GM12878 (cell line): ENCODE measurements at regions not wholly inside any gene's neighbourhood (a gene's known extent, or its start where the extent isn't known, plus 50 kb on each side); places are given as distances from the start of the nearest gene placed in this dataset.

Experiments
- ATAC-seq: fragments of 200-7000 bp; cut with Tn5 transposase; 3 replicates; pipeline ENCODE4 v1.9.1; 2020; ENCODE audit warnings: mild to moderate bottlenecking, moderate library complexity
- BruUV-seq: library from RNA; stranded (reverse); fragments of 400-500 nt; replicated peaks from 2 replicates; lab custom pipeline; 2021; lab: Mats Ljungman, UMichigan
- CTCF ChIA-PET: fragments of 300-600 bp; sonication (Branson Sonifier 250); formaldehyde crosslinking; extraction: SDS; loops from one replicate; lab custom pipeline; 2021; ENCODE audit warnings: inconsistent platforms; lab: Yijun Ruan, JAX
- POLR2A ChIA-PET: fragments of 350-600 bp; formaldehyde crosslinking; extraction: SDS; loops from one replicate; lab custom pipeline; 2021; ENCODE audit warnings: inconsistent platforms; lab: Charles Lee
- RAD21 ChIA-PET: fragments of 300-600 bp; sonication (Branson Sonifier 250); formaldehyde crosslinking; loops from one replicate; lab custom pipeline; 2023; ENCODE audit warnings: antibody characterized with exemption; ENCODE audit not compliant: unreplicated experiment; lab: Charles Lee
- SMC1A ChIA-PET: fragments of 300-600 bp; sonication (Branson Sonifier 250); formaldehyde crosslinking; loops from one replicate; lab custom pipeline; 2023; ENCODE audit not compliant: unreplicated experiment, uncharacterized antibody; lab: Charles Lee
- DNase-seq: peaks from one replicate; pipeline ENCODE4 v3.0.0-alpha.2; 2011; ENCODE audit warnings: low read depth, low spot score
- FAIRE-seq: peaks from 3 replicates; lab custom pipeline; 2011; peaks lifted over from hg19 to GRCh38; lab: Jason Lieb, UNC
- H2AFZ ChIP-seq: 2 replicates; pipeline ENCODE4 v1.6.0; 2011; ENCODE audit warnings: low read depth, low read length, control low read depth; ENCODE audit not compliant: control insufficient read depth
- H3K27ac ChIP-seq: 2 replicates; pipeline ENCODE4 v1.5.1; 2011; ENCODE audit warnings: control low read depth; ENCODE audit not compliant: control insufficient read depth, insufficient read depth
- H3K27me3 ChIP-seq, 2 experiments: replicated peaks in 1 of 2; 2 replicates each; pipeline versions ENCODE4 v1.6.0 to v1.6.1; 2011; ENCODE audit warnings: low read length in 1 of 2; ENCODE audit not compliant: control insufficient read depth in 2 of 2, insufficient read depth in 2 of 2
- H3K36me3 ChIP-seq, 2 experiments: 2 replicates each; pipeline ENCODE4 v1.5.1; 2011; ENCODE audit warnings: low read length in 1 of 2; ENCODE audit not compliant: control insufficient read depth in 2 of 2, insufficient read depth in 2 of 2
- H3K4me1 ChIP-seq: 2 replicates; pipeline ENCODE4 v1.6.1; 2011; ENCODE audit warnings: mild to moderate bottlenecking, low read length, moderate library complexity, mixed read lengths; ENCODE audit not compliant: control insufficient read depth, insufficient read depth
- H3K4me2 ChIP-seq: 2 replicates; pipeline ENCODE4 v1.6.0; 2011; ENCODE audit warnings: control low read depth; ENCODE audit not compliant: control insufficient read depth, insufficient read depth
- H3K4me3 ChIP-seq: fragments of 200-600 bp; sonication (generic); 2 replicates; pipeline ENCODE4 v1.5.1; 2016
- H3K79me2 ChIP-seq: 2 replicates; pipeline ENCODE4 v1.6.0; 2011; ENCODE audit warnings: low read length; ENCODE audit not compliant: control insufficient read depth, insufficient read depth
- H3K9ac ChIP-seq: 2 replicates; pipeline ENCODE4 v1.8.0; 2011; ENCODE audit warnings: low read length, control low read depth, mixed read lengths; ENCODE audit not compliant: control insufficient read depth, insufficient read depth
- H3K9me3 ChIP-seq: replicated peaks from 3 replicates; pipeline ENCODE4 v1.5.1; 2011; ENCODE audit warnings: mild to moderate bottlenecking, low read length; ENCODE audit not compliant: control insufficient read depth, insufficient read depth
- H4K20me1 ChIP-seq: 2 replicates; pipeline ENCODE4 v1.6.0; 2011; ENCODE audit not compliant: control insufficient read depth, insufficient read depth
- ATF7 ChIP-seq: fragments of 450-650 bp; IDR thresholded peaks from 2 replicates; pipeline ENCODE4 v1.6.1; 2016; ENCODE audit warnings: low read depth, mild to moderate bottlenecking
- CBX5 ChIP-seq: sonication (generic); IDR thresholded peaks from 2 replicates; pipeline ENCODE4 v1.6.1; 2016; ENCODE audit warnings: low read depth, moderate library complexity, mild to moderate bottlenecking, inconsistent platforms
- CHD4 ChIP-seq: fragments of 200-600 bp; sonication (generic); IDR thresholded peaks from 2 replicates; pipeline ENCODE4 v1.6.1; 2016; ENCODE audit warnings: mild to moderate bottlenecking
- EED ChIP-seq: sonication (generic); IDR thresholded peaks from 2 replicates; pipeline ENCODE4 v1.6.1; 2016; ENCODE audit warnings: antibody characterized with exemption, low read depth
- IRF4 ChIP-seq: IDR thresholded peaks from 2 replicates; pipeline ENCODE4 v1.6.1; 2011; ENCODE audit warnings: low read depth, low read length
- KAT2A ChIP-seq: conservative IDR thresholded peaks from 2 replicates; pipeline ENCODE4 v1.6.1; 2011; ENCODE audit warnings: low read depth, low read length; ENCODE audit not compliant: control insufficient read depth
- KDM1A ChIP-seq: fragments of 200-600 bp; sonication (generic); IDR thresholded peaks from 2 replicates; pipeline ENCODE4 v1.6.1; 2016; ENCODE audit warnings: borderline replicate concordance
- LARP7 ChIP-seq: fragments of 450-650 bp; IDR thresholded peaks from 2 replicates; pipeline ENCODE4 v1.6.1; 2017; ENCODE audit warnings: mild to moderate bottlenecking
- POLR2AphosphoS5 ChIP-seq: IDR thresholded peaks from 2 replicates; pipeline ENCODE4 v1.6.1; 2011; ENCODE audit warnings: mild to moderate bottlenecking, low read length, inconsistent platforms
- RCOR1 ChIP-seq: conservative IDR thresholded peaks from 2 replicates; pipeline ENCODE4 v1.6.1; 2012; ENCODE audit warnings: low read depth, low read length, improper control_type of control experiment
- RFX5 ChIP-seq: IDR thresholded peaks from 2 replicates; pipeline ENCODE4 v1.6.1; 2011; ENCODE audit warnings: low read depth, low read length, improper control_type of control experiment
- TCF7 ChIP-seq: IDR thresholded peaks from 2 replicates; pipeline ENCODE4 v1.6.1; 2014; ENCODE audit warnings: antibody characterized with exemption, borderline replicate concordance
- ZNF622 ChIP-seq: fragments of 450-650 bp; IDR thresholded peaks from 2 replicates; pipeline ENCODE4 v1.6.1; 2017; ENCODE audit warnings: mild to moderate bottlenecking, inconsistent platforms
- WGBS: methylation state at CpG from one replicate; pipeline ENCODE4 v1.1.6; 2016; ENCODE audit warnings: low lambda C conversion rate; ENCODE audit not compliant: insufficient replicate concordance, insufficient coverage; ENCODE audit errors: missing lambda C conversion rate; 5-methylcytosine and 5-hydroxymethylcytosine counted together
- in situ Hi-C: fragments of 300-500 bp; cut with MboI; formaldehyde crosslinking; loops from 9 replicates; pipeline ENCODE4 v1.14.3; 2018; ENCODE audit warnings: mixed read lengths
- intact Hi-C: fragments of 100-400 bp; cut with micrococcal nuclease; formaldehyde crosslinking; loops from one replicate; pipeline ENCODE4 v1.14.2; 2022; ENCODE audit not compliant: unreplicated experiment
- TF ChIP-seq, protein P1 (sequence below): fragments of 450-650 bp; formaldehyde crosslinking; IDR thresholded peaks from 2 replicates; pipeline ENCODE4 v1.4.0; 2022; ENCODE audit warnings: mild to moderate bottlenecking, moderate library complexity
- TF ChIP-seq, protein P2 (sequence below): IDR thresholded peaks from 2 replicates; pipeline ENCODE4 v1.6.1; 2012; ENCODE audit warnings: low read depth, low read length, improper control_type of control experiment

DNA sequence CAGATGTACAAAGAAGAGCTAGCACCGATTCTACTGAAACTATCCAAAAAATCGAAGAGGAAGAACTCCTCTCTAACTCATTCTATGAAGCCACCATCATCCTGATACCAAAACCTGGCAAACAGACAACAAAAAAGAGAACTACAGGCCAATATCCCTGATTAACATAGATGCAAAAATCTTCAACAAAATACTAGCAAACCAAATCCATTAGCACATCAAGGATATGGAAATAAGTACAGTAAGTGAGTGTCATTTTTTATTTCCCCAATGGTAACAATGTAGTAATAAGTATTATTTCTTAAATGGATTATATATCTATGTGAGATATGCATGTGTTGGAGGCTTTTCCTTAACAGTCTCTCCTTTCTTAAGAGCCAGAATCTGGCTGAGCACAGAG, 134.5 kb upstream of the SMLR1 start:
- CTCF ChIA-PET: interaction anchor here (1.6 to 2.1 kb wide), 2 partner anchors 67 to 325 kb away, joined by 3 to 6 read pairs; no protein-coding TSS in a partner anchor
- Histone ChIP-seq H2AFZ (no peak overlapping the region), H3K9me3 (no peaks in the 10 kb centered on the region), H3K36me3 (no peaks in the 10 kb centered on the region), H4K20me1 (no peaks in the 10 kb centered on the region), H3K4me1 (no peaks in the 10 kb centered on the region)
- WGBS: 0% methylated on average over 2 of the region's 2 CpGs
- FAIRE-seq: no peak
- TF ChIP-seq IRF4: no peak
- TF ChIP-seq POLR2AphosphoS5: no peak
- no peak for TF ChIP-seq CHD4
- no peak for TF ChIP-seq ZNF622
- TF ChIP-seq, all 136 proteins: peak for 0
- ChIA-PET RAD21 (interaction anchor here (1.4 kb wide), 1 partner anchor 368 kb away, joined by 4 read pairs; no protein-coding TSS in a partner anchor), POLR2A (no interaction called here), SMC1A (interaction anchor here (0.6 to 2.3 kb wide), 4 partner anchors 11 to 362 kb away, joined by 3 to 7 read pairs (median 6); no protein-coding TSS in a partner anchor)
- no peak for ATAC-seq
- intact Hi-C loops (loop anchor here (10.0 kb wide), 1 partner anchor 638 kb away; no protein-coding TSS in a partner anchor), in situ Hi-C loops (no loop called here)
- no TSS peak for BruUV-seq
- no peak for DNase-seq
- no peaks in the 10 kb centered on the region; a peak in 1 of 4 replicates for H3K27me3 ChIP-seq
- H3K79me2 ChIP-seq: no peaks in the 10 kb centered on the region
- H3K4me3 ChIP-seq: no peak overlapping the region
- H3K4me2 ChIP-seq: no peak overlapping the region
- no peak overlapping the region for H3K9ac ChIP-seq
- no peak overlapping the region for H3K27ac ChIP-seq

DNA sequence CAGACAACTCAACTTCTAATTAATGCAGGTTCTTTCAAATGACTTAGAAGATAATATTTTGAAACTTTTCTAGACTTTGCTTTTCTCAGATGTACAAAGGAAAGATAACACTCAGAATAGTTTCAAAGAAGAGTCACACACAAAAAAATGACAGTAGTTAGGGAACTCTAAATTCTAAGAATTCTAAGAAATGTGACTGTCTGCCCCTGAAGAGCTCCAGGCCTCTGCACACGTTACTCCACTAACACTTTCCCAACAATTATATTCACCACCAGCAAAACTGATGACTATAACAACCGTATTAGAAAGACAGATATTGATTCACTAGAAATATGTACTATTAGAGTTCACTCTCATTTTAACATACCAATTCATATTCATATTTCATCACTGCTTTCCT, 133.3 kb upstream of the SMLR1 start:
- H3K4me2 ChIP-seq: no peak overlapping the region
- ChIA-PET SMC1A (interaction anchor here (0.6 to 2.3 kb wide), 14 partner anchors 12 to 432 kb away, joined by 3 to 7 read pairs (median 4); no protein-coding TSS in a partner anchor), CTCF (interaction anchor here (0.9 to 2.1 kb wide), 7 partner anchors 18 to 372 kb away, joined by 3 to 6 read pairs (median 3); no protein-coding TSS in a partner anchor), POLR2A (interaction anchor here (0.7 to 0.9 kb wide), 2 partner anchors 325 to 368 kb away, joined by 3 read pairs; no protein-coding TSS in a partner anchor), RAD21 (interaction anchor here (0.7 to 1.4 kb wide), 3 partner anchors 326 to 371 kb away, joined by 3 to 4 read pairs (median 4); no protein-coding TSS in a partner anchor)
- H4K20me1 ChIP-seq: no peaks in the 10 kb centered on the region
- H3K4me3 ChIP-seq: no peak overlapping the region
- intact Hi-C loops: loop anchor here (10.0 kb wide), 1 partner anchor 639 kb away; no protein-coding TSS in a partner anchor
- H3K27ac ChIP-seq: no peak overlapping the region
- no peaks in the 10 kb centered on the region for H3K79me2 ChIP-seq
- DNase-seq (no peak), ATAC-seq (no peak), FAIRE-seq (no peak)
- no peaks in the 10 kb centered on the region for H3K9me3 ChIP-seq
- no peaks in the 10 kb centered on the region; a peak in 1 of 4 replicates for H3K27me3 ChIP-seq
- H3K9ac ChIP-seq: no peak overlapping the region
- H3K36me3 ChIP-seq: no peaks in the 10 kb centered on the region
- in situ Hi-C loops: no loop called here
- no TSS peak for BruUV-seq
- H2AFZ ChIP-seq: no peak overlapping the region
- no peaks in the 10 kb centered on the region for H3K4me1 ChIP-seq
- 18% methylated on average over 2 of the region's 2 CpGs for WGBS
- no peak for TF ChIP-seq RFX5
- TF ChIP-seq KDM1A: no peak
- no peak for TF ChIP-seq LARP7
- no peak for TF ChIP-seq TCF7
- TF ChIP-seq, protein P1, sequence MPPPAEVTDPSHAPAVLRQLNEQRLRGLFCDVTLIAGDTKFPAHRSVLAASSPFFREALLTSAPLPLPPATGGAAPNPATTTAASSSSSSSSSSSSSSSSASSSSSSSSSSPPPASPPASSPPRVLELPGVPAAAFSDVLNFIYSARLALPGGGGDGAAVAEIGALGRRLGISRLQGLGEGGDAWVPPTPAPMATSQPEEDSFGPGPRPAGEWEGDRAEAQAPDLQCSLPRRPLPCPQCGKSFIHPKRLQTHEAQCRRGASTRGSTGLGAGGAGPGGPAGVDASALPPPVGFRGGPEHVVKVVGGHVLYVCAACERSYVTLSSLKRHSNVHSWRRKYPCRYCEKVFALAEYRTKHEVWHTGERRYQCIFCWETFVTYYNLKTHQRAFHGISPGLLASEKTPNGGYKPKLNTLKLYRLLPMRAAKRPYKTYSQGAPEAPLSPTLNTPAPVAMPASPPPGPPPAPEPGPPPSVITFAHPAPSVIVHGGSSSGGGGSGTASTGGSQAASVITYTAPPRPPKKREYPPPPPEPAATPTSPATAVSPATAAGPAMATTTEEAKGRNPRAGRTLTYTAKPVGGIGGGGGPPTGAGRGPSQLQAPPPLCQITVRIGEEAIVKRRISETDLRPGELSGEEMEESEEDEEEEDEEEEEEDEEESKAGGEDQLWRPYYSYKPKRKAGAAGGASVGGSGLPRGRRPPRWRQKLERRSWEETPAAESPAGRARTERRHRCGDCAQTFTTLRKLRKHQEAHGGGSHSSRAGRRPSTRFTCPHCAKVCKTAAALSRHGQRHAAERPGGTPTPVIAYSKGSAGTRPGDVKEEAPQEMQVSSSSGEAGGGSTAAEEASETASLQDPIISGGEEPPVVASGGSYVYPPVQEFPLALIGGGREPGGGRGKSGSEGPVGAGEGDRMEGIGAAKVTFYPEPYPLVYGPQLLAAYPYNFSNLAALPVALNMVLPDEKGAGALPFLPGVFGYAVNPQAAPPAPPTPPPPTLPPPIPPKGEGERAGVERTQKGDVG (CRISPR knock-in tag): no peak
- TF ChIP-seq, protein P2, sequence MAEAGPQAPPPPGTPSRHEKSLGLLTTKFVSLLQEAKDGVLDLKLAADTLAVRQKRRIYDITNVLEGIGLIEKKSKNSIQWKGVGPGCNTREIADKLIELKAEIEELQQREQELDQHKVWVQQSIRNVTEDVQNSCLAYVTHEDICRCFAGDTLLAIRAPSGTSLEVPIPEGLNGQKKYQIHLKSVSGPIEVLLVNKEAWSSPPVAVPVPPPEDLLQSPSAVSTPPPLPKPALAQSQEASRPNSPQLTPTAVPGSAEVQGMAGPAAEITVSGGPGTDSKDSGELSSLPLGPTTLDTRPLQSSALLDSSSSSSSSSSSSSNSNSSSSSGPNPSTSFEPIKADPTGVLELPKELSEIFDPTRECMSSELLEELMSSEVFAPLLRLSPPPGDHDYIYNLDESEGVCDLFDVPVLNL: no peak
- no peak for TF ChIP-seq EED
- TF ChIP-seq ATF7: no peak
- no peak for TF ChIP-seq KAT2A
- no peak for TF ChIP-seq CBX5
- no peak for TF ChIP-seq RCOR1
